ENCODE measurements at regions not wholly inside any gene's neighbourhood (a gene's known extent, or its start where the extent isn't known, plus 50 kb on each side); places are given as distances from the start of the nearest gene placed in this dataset.

DNA sequence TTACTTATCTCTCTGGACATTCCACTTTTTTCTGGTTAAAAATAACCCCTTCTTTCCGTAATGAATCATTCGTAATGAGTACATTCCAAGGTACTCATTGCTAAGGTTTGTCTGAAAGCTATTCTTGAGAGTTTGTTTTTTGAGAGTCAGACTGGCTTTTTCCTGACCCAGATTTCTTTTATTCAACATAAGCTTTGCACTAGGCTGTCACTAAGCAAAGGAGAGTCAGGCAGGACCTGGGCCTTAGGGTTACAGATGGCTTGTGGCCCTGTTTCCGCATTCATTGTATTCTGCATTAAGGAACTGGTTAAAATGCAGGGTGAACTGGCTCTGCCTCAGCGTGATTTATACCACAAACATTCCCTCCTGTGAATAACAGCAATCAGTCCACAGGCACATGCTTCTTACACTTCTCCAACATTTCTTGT, 84.1 kb downstream of the POM121L12 start:
- no peak for TF ChIP-seq NRF1 (IDR thresholded peaks at IDR 0.05; ENCODE audit: low read depth, low read length)
- TF ChIP-seq POU5F1 (IDR thresholded peaks at IDR 0.05; ENCODE audit: low read depth, low read length), result no peak
- no peak for TF ChIP-seq CEBPB (IDR thresholded peaks at IDR 0.05; ENCODE audit: low read depth, low read length)
- TF ChIP-seq BRCA1 (IDR thresholded peaks at IDR 0.05; ENCODE audit: low read depth, low read length), result no peak
- TF ChIP-seq EGR1 (IDR thresholded peaks at IDR 0.05; ENCODE audit: borderline replicate concordance, low read depth, low read length), result no peak
- TF ChIP-seq, protein P1, sequence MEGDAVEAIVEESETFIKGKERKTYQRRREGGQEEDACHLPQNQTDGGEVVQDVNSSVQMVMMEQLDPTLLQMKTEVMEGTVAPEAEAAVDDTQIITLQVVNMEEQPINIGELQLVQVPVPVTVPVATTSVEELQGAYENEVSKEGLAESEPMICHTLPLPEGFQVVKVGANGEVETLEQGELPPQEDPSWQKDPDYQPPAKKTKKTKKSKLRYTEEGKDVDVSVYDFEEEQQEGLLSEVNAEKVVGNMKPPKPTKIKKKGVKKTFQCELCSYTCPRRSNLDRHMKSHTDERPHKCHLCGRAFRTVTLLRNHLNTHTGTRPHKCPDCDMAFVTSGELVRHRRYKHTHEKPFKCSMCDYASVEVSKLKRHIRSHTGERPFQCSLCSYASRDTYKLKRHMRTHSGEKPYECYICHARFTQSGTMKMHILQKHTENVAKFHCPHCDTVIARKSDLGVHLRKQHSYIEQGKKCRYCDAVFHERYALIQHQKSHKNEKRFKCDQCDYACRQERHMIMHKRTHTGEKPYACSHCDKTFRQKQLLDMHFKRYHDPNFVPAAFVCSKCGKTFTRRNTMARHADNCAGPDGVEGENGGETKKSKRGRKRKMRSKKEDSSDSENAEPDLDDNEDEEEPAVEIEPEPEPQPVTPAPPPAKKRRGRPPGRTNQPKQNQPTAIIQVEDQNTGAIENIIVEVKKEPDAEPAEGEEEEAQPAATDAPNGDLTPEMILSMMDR (IDR thresholded peaks at IDR 0.05; ENCODE audit: control extremely low read depth in 1 of 3, insufficient read depth in 1 of 3, low read depth in 1 of 3, low read length in 3 of 3), result no peak
- TF ChIP-seq PHF8 (conservative IDR thresholded peaks at IDR 0.05; ENCODE audit: low read depth, low read length), result no peak
- TF ChIP-seq JUN (IDR thresholded peaks at IDR 0.05; ENCODE audit: low read depth, low read length), result no peak
- no peak for TF ChIP-seq TCF12 (IDR thresholded peaks at IDR 0.05; ENCODE audit: low read depth, low read length)
- no peak for TF ChIP-seq CHD1 (IDR thresholded peaks at IDR 0.05; ENCODE audit: low read depth, low read length)
- no peak for TF ChIP-seq EZH2 (IDR thresholded peaks at IDR 0.05; ENCODE audit: low read depth, low read length, severe bottlenecking)
- no peak for TF ChIP-seq POLR2A (IDR thresholded peaks at IDR 0.05; ENCODE audit: control extremely low read depth in 1 of 2, low read depth in 2 of 2, low read length in 2 of 2)

Data from H1 (cell line).